ENCODE measurements at regions not wholly inside any gene's neighbourhood (a gene's known extent, or its start where the extent isn't known, plus 50 kb on each side); places are given as distances from the start of the nearest gene placed in this dataset.

DNA sequence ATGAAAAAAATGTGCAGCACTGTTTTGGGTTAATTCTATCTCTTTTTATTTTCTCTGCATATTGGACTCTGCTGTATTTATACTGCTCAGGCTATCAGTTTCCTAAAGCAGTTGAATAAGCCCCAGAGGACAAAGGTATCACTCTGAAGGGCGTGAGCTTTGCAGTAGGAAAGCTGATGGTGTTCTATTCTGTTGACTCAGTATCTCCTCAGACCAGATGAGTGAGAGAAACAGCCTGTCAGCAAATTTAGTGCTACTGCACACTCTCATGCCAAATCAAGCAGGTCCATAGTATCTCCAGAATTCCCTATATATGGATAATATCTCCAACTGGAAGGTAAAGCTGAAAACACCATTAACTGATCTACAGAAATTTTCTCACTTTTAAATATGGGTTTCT, 132.3 kb upstream of the UGT8 start:
- no peak for TF ChIP-seq POLR2A (IDR thresholded peaks at IDR 0.05; ENCODE audit: extremely low read depth, insufficient read length)
- TF ChIP-seq, protein P1, sequence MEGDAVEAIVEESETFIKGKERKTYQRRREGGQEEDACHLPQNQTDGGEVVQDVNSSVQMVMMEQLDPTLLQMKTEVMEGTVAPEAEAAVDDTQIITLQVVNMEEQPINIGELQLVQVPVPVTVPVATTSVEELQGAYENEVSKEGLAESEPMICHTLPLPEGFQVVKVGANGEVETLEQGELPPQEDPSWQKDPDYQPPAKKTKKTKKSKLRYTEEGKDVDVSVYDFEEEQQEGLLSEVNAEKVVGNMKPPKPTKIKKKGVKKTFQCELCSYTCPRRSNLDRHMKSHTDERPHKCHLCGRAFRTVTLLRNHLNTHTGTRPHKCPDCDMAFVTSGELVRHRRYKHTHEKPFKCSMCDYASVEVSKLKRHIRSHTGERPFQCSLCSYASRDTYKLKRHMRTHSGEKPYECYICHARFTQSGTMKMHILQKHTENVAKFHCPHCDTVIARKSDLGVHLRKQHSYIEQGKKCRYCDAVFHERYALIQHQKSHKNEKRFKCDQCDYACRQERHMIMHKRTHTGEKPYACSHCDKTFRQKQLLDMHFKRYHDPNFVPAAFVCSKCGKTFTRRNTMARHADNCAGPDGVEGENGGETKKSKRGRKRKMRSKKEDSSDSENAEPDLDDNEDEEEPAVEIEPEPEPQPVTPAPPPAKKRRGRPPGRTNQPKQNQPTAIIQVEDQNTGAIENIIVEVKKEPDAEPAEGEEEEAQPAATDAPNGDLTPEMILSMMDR (IDR thresholded peaks at IDR 0.05; ENCODE audit: low read depth, low read length) = no peak
